ENCODE measurements at regions not wholly inside any gene's neighbourhood (a gene's known extent, or its start where the extent isn't known, plus 50 kb on each side); places are given as distances from the start of the nearest gene placed in this dataset.

DNA sequence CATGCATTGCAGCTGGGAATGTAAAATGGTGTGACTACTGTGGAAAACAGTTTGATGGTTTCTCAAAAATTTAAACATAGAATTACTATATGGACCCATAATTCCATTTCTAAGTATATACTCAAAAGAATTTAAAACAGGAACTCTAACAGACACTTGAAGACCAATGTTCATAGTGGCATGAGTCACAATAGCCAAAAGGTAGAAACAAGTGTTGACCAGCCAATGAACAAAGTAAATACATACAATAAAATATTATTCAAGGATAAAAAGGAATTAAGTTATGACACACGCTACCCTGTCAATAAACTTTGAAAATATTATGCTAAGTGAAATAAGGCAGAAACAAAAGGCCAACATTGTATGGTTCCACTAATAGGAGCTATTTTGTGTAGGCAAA, 357.4 kb upstream of the IL12A start:
- no peak for DNase-seq

- DNase-seq, result no peak
Measured at GRCh38 chr3:159632128-159632527, 356.5 kb upstream of the IL12A start.

DNA sequence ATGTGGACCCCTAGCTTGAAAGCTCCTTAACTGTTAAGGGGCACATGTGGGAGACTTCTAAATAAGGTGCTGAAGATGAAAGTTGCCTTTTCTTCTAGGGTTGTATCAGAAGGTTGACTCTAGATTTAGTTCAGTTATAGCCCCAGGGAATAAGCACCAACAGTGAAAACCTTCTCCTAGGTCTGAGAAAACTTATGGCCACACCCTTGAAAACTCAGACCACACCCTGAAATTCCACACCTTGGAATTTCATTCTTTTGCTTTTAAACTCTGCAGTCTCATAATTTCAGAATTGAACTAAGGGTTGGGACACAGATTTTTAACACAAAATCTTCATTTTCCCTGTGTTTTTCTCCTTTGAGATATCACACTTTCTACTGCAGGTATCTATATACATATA, 355.8 kb upstream of the IL12A start:
- no peak for DNase-seq

- DNase-seq, result no peak
Measured at GRCh38 chr3:159634483-159634882, 354.2 kb upstream of the IL12A start.

GRCh38 chr3:159635047-159635641, 353.5 kb upstream of the IL12A start:
- DNase-seq, result no peak

DNA sequence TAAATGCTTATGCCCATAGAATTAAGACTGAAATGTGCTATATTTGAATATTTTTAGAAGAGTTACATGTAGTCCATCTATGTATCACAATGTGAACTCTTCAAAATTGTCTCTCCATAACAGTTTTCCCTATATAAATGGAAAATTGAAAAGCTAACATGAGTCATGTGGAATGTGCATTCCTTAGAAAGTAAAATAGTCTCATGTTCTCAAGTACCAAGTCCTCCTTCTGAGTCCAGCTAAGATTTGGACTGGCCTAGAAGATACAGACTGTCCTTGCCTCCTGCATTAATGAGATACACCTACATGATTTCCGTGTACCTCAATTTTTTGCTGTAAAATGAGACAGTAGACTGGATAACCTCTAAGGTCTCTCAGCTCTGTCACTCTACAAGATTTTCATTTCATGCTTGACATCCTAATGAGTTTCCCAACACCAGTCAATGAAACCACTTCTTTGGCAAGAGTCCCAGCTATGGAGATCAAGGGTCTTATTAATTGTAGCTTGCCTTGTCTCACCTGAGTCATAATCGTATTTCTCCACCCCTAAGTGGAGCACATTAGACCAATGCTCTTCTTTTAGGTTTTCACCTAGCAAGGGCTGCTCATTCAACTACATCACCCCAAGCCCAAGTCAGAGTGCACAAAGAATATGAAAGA, 350.6 kb upstream of the IL12A start:
- DNase-seq, result no peak

DNA sequence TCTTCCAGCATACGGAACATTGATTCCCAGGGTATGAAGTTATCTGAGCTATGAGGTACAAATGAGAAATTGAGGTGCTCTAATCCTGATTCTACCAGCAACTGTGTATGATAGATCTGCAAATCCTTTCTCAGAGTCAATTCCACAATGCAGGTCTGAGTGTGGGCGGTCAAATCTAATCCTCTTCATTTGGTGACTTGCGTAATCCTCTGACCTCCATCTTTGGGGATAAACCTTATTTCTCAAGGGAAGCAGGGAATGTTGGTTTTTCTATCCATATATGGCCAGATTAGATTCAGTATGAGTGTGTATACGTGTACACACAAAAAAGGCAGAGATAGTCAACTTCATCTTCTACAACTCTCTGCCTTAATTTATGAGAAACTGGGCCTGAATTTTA, 348.4 kb upstream of the IL12A start:
- no peak for DNase-seq

- DNase-seq, result no peak
Measured at GRCh38 chr3:159643406-159643805, 345.2 kb upstream of the IL12A start.

DNA sequence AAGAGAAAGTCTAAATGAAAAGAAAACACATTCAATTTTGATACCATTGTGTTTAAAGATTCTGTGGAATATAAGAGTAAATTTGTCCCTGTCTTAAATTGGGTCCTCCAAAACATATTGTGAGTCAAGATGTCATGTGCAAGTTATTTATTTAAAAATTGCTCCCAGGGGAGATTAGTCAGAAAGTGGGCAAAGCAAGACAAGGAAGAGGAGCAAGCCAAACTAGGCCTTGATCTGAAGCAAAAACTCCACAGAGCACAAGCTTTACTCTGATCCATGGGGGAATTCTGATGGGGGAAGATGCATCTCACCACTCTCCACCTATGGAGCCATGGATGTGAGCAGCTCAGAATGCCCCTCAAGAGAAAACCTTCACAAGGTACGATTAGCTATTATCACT, 342.8 kb upstream of the IL12A start:
- no peak for DNase-seq

DNA sequence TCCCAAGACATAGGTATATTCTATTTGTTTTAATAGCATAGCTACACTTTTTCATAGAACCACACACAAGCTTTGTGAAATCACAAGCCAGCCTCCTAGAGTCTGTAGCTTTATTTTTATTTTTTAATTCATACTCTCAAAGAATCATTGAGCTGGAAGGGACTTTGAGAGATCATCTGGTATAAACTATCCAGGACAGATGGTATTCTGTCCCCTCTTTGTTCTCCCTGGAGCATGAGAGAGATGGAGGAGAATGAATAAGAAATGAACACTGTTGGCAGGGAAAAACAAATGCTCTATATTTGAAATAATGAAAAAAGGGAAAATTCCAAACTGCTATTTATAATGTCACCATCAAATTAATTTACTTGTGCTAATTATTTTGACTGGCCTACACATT, 338.7 kb upstream of the IL12A start:
- no peak for DNase-seq

DNA sequence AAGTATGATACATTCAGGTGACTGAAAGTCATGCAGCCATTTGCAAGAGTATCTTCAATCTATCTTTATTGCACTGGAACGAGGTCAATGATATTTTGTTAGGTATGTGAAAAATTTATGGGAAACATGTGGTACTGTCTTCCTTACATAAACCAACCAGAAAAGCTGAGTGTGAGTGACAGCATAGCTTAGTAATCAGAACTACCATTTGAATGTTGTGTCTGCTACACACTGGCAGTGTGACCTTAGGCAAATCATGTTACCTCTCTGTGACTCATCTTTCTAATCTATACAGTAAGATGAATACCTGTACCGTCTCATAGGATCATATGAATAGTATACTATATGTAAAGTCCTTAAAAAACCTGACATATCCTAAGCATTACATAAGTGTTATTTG, 337.9 kb upstream of the IL12A start:
- no peak for DNase-seq

- no peak for DNase-seq
Measured at GRCh38 chr3:159652452-159652851, 336.2 kb upstream of the IL12A start.

DNA sequence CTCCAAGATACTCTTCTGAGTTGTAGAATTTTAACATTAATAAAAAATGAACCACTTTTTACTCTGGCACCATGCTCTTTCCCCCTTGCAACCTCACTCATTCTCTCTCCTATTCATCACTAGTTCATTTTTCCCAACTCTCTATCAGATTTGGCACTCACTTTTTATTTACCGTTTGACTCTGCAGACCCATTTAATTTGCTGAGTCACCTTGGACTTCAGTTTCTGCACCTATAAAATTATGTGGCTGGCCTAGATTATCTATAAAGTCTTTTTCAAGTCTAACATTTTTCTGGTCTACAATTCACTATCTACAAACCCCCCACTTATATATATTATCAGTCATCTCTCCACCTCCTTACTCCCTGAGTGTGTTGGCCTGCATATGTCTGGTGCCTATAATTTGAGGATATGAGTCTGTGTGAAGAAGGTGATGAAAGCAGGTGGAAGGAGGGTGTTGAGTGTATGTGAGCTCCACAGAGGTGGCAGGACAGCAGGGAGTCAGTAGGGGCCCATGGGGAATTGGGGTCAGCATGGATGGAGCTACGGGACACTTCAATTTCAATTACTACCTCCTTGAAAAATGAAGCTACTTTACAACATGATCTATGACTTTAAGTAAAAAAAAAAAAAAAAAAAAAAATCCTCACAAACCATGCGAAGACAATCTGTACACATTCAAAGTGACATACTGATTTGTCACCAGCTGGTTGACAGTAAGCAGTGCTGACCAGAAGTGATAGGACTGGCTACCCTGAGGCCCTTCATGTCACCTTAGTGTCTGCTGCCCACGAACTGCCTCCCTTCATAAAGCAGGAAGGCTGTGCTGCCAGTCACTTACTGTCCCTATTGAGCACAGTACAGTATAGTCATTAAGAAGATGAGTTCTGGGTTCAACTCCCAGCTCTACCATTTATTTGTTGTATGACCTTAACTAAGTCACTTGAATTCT, 334.2 kb upstream of the IL12A start:
- DNase-seq, result no peak

- DNase-seq, result no peak
Measured at GRCh38 chr3:159655202-159655601, 333.4 kb upstream of the IL12A start.

DNA sequence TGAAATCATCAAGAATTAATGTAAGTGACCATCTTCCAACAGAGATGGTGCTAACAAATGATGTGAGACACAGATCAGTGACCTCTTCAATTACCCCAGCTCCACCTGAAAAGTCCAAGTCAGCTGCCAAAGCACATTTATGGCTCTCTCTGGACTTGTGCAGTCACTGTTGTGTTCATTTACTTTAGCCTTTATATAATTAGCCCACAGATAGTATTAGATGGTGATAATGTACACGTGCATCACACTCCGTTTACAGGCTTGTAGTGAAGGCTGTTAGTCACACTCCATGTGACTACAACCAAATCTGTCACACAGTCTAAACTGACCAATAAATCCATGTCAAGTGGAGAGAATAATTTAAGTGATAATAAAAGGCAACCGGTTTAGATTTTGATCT, 331.5 kb upstream of the IL12A start:
- no peak for DNase-seq

GRCh38 chr3:159657629-159658028, 331.0 kb upstream of the IL12A start:
- no peak for DNase-seq

DNA sequence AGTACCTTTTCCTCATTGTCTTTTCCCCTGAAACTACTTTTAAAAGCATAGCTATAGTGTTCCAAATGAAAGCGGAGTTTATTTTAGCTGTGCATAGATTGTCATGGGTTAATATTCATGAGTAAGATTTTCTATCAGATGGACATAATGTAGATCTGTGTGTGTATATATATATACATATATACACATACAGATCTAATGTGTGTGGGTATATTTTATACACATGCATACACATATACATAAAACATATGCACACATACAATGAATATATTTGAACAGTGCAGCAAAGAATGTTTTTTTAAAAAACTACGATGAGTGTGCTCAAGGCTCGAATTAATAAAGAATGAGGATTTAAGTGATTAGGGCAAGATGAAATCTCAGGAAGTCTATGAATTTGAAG, 328.3 kb upstream of the IL12A start:
- no peak for DNase-seq

- no peak for DNase-seq
Measured at GRCh38 chr3:159660901-159661300, 327.7 kb upstream of the IL12A start.

GRCh38 chr3:159662549-159662948, 326.1 kb upstream of the IL12A start:
- no peak for DNase-seq

- DNase-seq, result no peak
Measured at GRCh38 chr3:159664006-159664405, 324.6 kb upstream of the IL12A start.

DNA sequence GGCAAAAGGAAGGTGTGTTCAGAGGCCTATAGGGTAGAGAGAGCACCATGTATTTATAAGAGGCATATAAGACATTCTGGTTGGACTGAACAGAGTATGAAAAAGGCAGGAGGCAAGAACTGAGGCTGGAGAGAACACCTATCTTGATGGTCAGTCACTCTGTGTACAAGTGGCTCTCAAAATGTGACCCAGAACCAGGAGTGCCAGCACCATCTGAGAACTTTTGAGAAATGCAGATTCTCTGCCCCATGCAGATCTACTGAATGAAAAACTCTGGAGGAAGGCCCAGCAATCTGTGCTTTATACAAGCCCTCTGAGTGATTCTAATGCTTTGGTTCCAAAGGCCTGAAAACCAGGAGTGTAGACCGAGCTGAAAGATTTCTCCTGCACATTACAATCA, 324.0 kb upstream of the IL12A start:
- DNase-seq, result no peak

- DNase-seq, result no peak
Measured at GRCh38 chr3:159667261-159667660, 321.4 kb upstream of the IL12A start.

- no peak for DNase-seq
Measured at GRCh38 chr3:159668461-159668860, 320.2 kb upstream of the IL12A start.

DNA sequence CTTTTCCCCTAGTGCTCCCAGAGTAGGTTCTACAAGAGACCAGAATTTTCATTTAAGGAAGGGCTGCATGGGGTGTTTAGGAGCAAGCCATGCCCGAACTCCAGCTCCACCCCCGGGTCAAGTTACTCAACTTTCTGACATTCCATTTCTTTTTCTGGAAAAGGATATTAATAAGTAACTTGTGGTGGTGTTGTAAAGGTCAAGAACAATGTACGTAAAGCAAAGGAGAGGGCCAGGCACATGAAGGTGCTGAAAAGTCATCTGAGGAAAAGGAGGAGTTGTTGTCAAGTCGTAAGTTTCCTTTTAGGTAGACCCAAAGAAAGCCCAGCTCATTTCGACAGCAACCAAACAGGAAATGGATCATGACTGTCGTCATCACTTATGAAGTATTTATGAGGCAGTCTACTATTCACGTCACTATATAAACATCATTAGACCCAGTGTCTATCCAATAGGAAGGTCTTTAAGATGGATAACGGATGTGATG, 319.6 kb upstream of the IL12A start:
- DNase-seq, result no peak
